GM19035 (cell line): ENCODE measurements at regions not wholly inside any gene's neighbourhood (a gene's known extent, or its start where the extent isn't known, plus 50 kb on each side); places are given as distances from the start of the nearest gene placed in this dataset.
A peak's percentile ranks its signal among the peaks of the same experiment; 100 is the strongest.

ENCODE experiments used
- ATAC-seq: cut with Tn5 transposase; IDR thresholded peaks from one replicate; pipeline ENCODE4 v1.9.1; 2021; ENCODE audit not compliant: unreplicated experiment

GRCh38 chr2:106628377-106628776 lies 141.2 kb downstream of the CD8B2 start:
- no peak for ATAC-seq

- no peak for ATAC-seq
Observed at GRCh38 chr2:106629981-106630380, 142.8 kb downstream of the CD8B2 start.

- ATAC-seq: no peak
Observed at GRCh38 chr2:106631281-106631680, 144.1 kb downstream of the CD8B2 start.

- no peak for ATAC-seq
Observed at GRCh38 chr2:106638043-106638442, 150.9 kb downstream of the CD8B2 start.

- ATAC-seq: no peak
Observed at GRCh38 chr2:106638580-106638979, 151.4 kb downstream of the CD8B2 start.

- no peak for ATAC-seq
Observed at GRCh38 chr2:106642679-106643078, 155.5 kb downstream of the CD8B2 start.

GRCh38 chr2:106644623-106645022 lies 157.5 kb downstream of the CD8B2 start:
- no peak for ATAC-seq

- no peak for ATAC-seq
Observed at GRCh38 chr2:106646605-106647004, 159.4 kb downstream of the CD8B2 start.

- ATAC-seq: no peak
Observed at GRCh38 chr2:106649306-106649705, 162.1 kb downstream of the CD8B2 start.

- no peak for ATAC-seq
Observed at GRCh38 chr2:106653465-106653864, 166.3 kb downstream of the CD8B2 start.

- no peak for ATAC-seq
Observed at GRCh38 chr2:106658616-106659015, 171.5 kb downstream of the CD8B2 start.

- ATAC-seq: peak; percentile 64
Observed at GRCh38 chr2:106664669-106665068, 177.5 kb downstream of the CD8B2 start.

- no peak for ATAC-seq
Observed at GRCh38 chr2:106667478-106668070, 180.4 kb downstream of the CD8B2 start.

- ATAC-seq: no peak
Observed at GRCh38 chr2:106685180-106685897, 198.2 kb downstream of the CD8B2 start.

- ATAC-seq: no peak
Observed at GRCh38 chr2:106686814-106687213, 199.2 kb downstream of the ST6GAL2 start.

GRCh38 chr2:106694964-106695470 lies 190.9 kb downstream of the ST6GAL2 start:
- ATAC-seq: no peak

- ATAC-seq: no peak
Observed at GRCh38 chr2:106695919-106696318, 190.0 kb downstream of the ST6GAL2 start.

- ATAC-seq: no peak
Observed at GRCh38 chr2:106700616-106701015, 185.4 kb downstream of the ST6GAL2 start.

GRCh38 chr2:106701203-106702022 lies 184.6 kb downstream of the ST6GAL2 start:
- ATAC-seq: no peak

GRCh38 chr2:106703161-106703560 lies 182.8 kb downstream of the ST6GAL2 start:
- no peak for ATAC-seq

GRCh38 chr2:106704798-106705197 lies 181.2 kb downstream of the ST6GAL2 start:
- ATAC-seq: no peak

- no peak for ATAC-seq
Observed at GRCh38 chr2:106705877-106706276, 180.1 kb downstream of the ST6GAL2 start.
